Tibial artery (tissue), 4 donors: ENCODE measurements at regions not wholly inside any gene's neighbourhood (a gene's known extent, or its start where the extent isn't known, plus 50 kb on each side); places are given as distances from the start of the nearest gene placed in this dataset.

ENCODE experiments used
- DNase-seq, 2 donors: peaks; one replicate each; pipeline ENCODE4 v3.0.0-alpha.2; 2019
- H3K27ac ChIP-seq, 2 donors: fragments of 200-600 bp; sonication (generic) in 1 of 2; 1 replicate in 1 of 2; 2 replicates in 1 of 2; pipeline ENCODE4 v1.5.1; 2018 to 2019; ENCODE audit warnings: mild to moderate bottlenecking in 1 of 2
- H3K27me3 ChIP-seq, 2 donors: fragments of 200-600 bp; sonication (generic) in 1 of 2; one replicate each; pipeline versions ENCODE4 v1.5.1 to v1.6.0; 2016 to 2019
- H3K36me3 ChIP-seq, 3 donors: fragments of 200-600 bp; sonication (generic) in 2 of 3; one replicate each; pipeline ENCODE4 v1.5.1; 2016 to 2019; ENCODE audit warnings: mild to moderate bottlenecking in 2 of 3
- H3K4me1 ChIP-seq, 4 donors: fragments of 200-600 bp; sonication (generic) in 2 of 4; 1 replicate in 3 of 4; 2 replicates in 1 of 4; pipeline ENCODE4 v1.5.1; 2016 to 2019
- H3K4me3 ChIP-seq, 2 donors: fragments of 200-600 bp; sonication (generic) in 1 of 2; 1 replicate in 1 of 2; 2 replicates in 1 of 2; pipeline ENCODE4 v1.5.1; 2018 to 2019; ENCODE audit warnings: mild to moderate bottlenecking in 2 of 2
- H3K9me3 ChIP-seq, 3 donors: fragments of 200-600 bp; sonication (generic) in 1 of 3; one replicate each; pipeline ENCODE4 v1.5.1; 2016 to 2019
- CTCF ChIP-seq, 2 experiments: fragments of 200-600 bp in 1 of 2; fragments of 450-650 bp in 1 of 2; IDR thresholded peaks; one replicate each; pipeline ENCODE4 v1.5.1; 2017 to 2019; ENCODE audit warnings: antibody characterized with exemption in 2 of 2, mild to moderate bottlenecking in 1 of 2, moderate library complexity in 1 of 2
- intact Hi-C: fragments of 100-400 bp; cut with DNase I; formaldehyde crosslinking; loops from one replicate; pipeline ENCODE4 v1.15.0; 2023; ENCODE audit warnings: low total_unique reads

- peaks cover 0 to 1% (median 0%) of the 10 kb centered on the region in 3 donors for H3K9me3 ChIP-seq
- no peak for TF ChIP-seq CTCF (IDR thresholded peaks at IDR 0.05)
- no peak overlapping the region for H3K4me3 ChIP-seq
- no peaks in the 10 kb centered on the region for H3K4me1 ChIP-seq
- intact Hi-C loops = no loop called here
- H3K36me3 ChIP-seq = no peaks in the 10 kb centered on the region
- H3K27me3 ChIP-seq = no peaks in the 10 kb centered on the region
- no peak overlapping the region for H3K27ac ChIP-seq
- no peak for DNase-seq
Observed at GRCh38 chr7:34453150-34453549, 204.9 kb upstream of the NPSR1 start.

- no peak overlapping the region for H3K27ac ChIP-seq
- no peaks in the 10 kb centered on the region for H3K4me1 ChIP-seq
- no peaks in the 10 kb centered on the region for H3K36me3 ChIP-seq
- no peaks in the 10 kb centered on the region for H3K9me3 ChIP-seq
- DNase-seq = no peak
- H3K27me3 ChIP-seq = no peaks in the 10 kb centered on the region
- intact Hi-C loops = no loop called here
- H3K4me3 ChIP-seq = no peak overlapping the region
- TF ChIP-seq CTCF (IDR thresholded peaks at IDR 0.05) = no peak
Observed at GRCh38 chr7:34454381-34454780, 203.6 kb upstream of the NPSR1 start.

GRCh38 chr7:34457329-34457728, 200.7 kb upstream of the NPSR1 start:
- no peaks in the 10 kb centered on the region for H3K4me1 ChIP-seq
- no peaks in the 10 kb centered on the region for H3K9me3 ChIP-seq
- no peak overlapping the region for H3K4me3 ChIP-seq
- no peak for DNase-seq
- H3K27ac ChIP-seq = no peak overlapping the region
- intact Hi-C loops = no loop called here
- no peaks in the 10 kb centered on the region for H3K27me3 ChIP-seq
- no peaks in the 10 kb centered on the region for H3K36me3 ChIP-seq
- no peak for TF ChIP-seq CTCF (IDR thresholded peaks at IDR 0.05)

GRCh38 chr7:34463830-34464229, 194.2 kb upstream of the NPSR1 start:
- intact Hi-C loops = no loop called here
- H3K9me3 ChIP-seq = no peaks in the 10 kb centered on the region
- H3K4me1 ChIP-seq = no peaks in the 10 kb centered on the region
- no peak for TF ChIP-seq CTCF (IDR thresholded peaks at IDR 0.05)
- H3K27ac ChIP-seq = no peak overlapping the region
- H3K27me3 ChIP-seq = no peaks in the 10 kb centered on the region
- DNase-seq = no peak
- no peaks in the 10 kb centered on the region for H3K36me3 ChIP-seq
- no peak overlapping the region for H3K4me3 ChIP-seq

GRCh38 chr7:34471844-34472243, 186.2 kb upstream of the NPSR1 start:
- intact Hi-C loops = no loop called here
- Histone ChIP-seq H3K9me3 (peaks cover 0 to 7% (median 0%) of the 10 kb centered on the region in 3 donors), H3K36me3 (no peaks in the 10 kb centered on the region), H3K4me3 (no peak overlapping the region), H3K27me3 (no peaks in the 10 kb centered on the region), H3K27ac (no peak overlapping the region), H3K4me1 (no peaks in the 10 kb centered on the region)
- no peak for DNase-seq
- no peak for TF ChIP-seq CTCF (IDR thresholded peaks at IDR 0.05)

GRCh38 chr7:34486371-34486770, 171.6 kb upstream of the NPSR1 start:
- intact Hi-C loops = no loop called here
- Histone ChIP-seq H3K27me3 (no peaks in the 10 kb centered on the region), H3K27ac (no peak overlapping the region), H3K4me3 (no peak overlapping the region), H3K36me3 (no peaks in the 10 kb centered on the region), H3K9me3 (no peaks in the 10 kb centered on the region), H3K4me1 (no peaks in the 10 kb centered on the region)
- DNase-seq = no peak
- no peak for TF ChIP-seq CTCF (IDR thresholded peaks at IDR 0.05)
